ENCODE measurements at regions not wholly inside any gene's neighbourhood (a gene's known extent, or its start where the extent isn't known, plus 50 kb on each side); places are given as distances from the start of the nearest gene placed in this dataset.

- no peaks in the 10 kb centered on the region for H3K4me1 ChIP-seq
- no peak for ATAC-seq
- H3K4me3 ChIP-seq: no peak overlapping the region
- no peaks in the 10 kb centered on the region for H3K27me3 ChIP-seq
- H3K27ac ChIP-seq: no peak overlapping the region
- TF ChIP-seq POLR2A (IDR thresholded peaks at IDR 0.05) (no peak), CTCF (IDR thresholded peaks at IDR 0.05 in 4 of 5, conservative IDR thresholded peaks at IDR 0.05 in 1 of 5) (no peak)
- no peaks in the 10 kb centered on the region for H3K36me3 ChIP-seq
- no peak for DNase-seq
- in situ Hi-C loops (cut with MboI; ENCODE audit: low sequenced_read_pairs in 4 of 4) (no loop called here), intact Hi-C loops (cut with DNase I; ENCODE audit: low total_unique reads) (no loop called here)
- H3K9me3 ChIP-seq: no peaks in the 10 kb centered on the region
Observed at GRCh38 chr17:53668854-53669253, 153.9 kb upstream of the KIF2B start.

- intact Hi-C loops (cut with DNase I; ENCODE audit: low total_unique reads): no loop called here
- TF ChIP-seq POLR2A (IDR thresholded peaks at IDR 0.05) (no peak), CTCF (IDR thresholded peaks at IDR 0.05 in 4 of 5, conservative IDR thresholded peaks at IDR 0.05 in 1 of 5) (no peak)
- Histone ChIP-seq H3K36me3 (no peaks in the 10 kb centered on the region), H3K4me3 (no peak overlapping the region), H3K4me1 (no peaks in the 10 kb centered on the region), H3K27ac (no peak overlapping the region), H3K9me3 (no peaks in the 10 kb centered on the region), H3K27me3 (no peaks in the 10 kb centered on the region)
- DNase-seq (no peak), ATAC-seq (no peak)
- in situ Hi-C loops (cut with MboI; ENCODE audit: low sequenced_read_pairs in 4 of 4): no loop called here
Observed at GRCh38 chr17:53662608-53663007, 160.1 kb upstream of the KIF2B start.

GRCh38 chr17:53659181-53659580 is 163.5 kb upstream of the KIF2B start:
- no peaks in the 10 kb centered on the region for H3K27me3 ChIP-seq
- H3K36me3 ChIP-seq: no peaks in the 10 kb centered on the region
- intact Hi-C loops (cut with DNase I; ENCODE audit: low total_unique reads) (no loop called here), in situ Hi-C loops (cut with MboI; ENCODE audit: low sequenced_read_pairs in 4 of 4) (no loop called here)
- TF ChIP-seq POLR2A (IDR thresholded peaks at IDR 0.05) (no peak), CTCF (IDR thresholded peaks at IDR 0.05 in 4 of 5, conservative IDR thresholded peaks at IDR 0.05 in 1 of 5) (no peak)
- DNase-seq: no peak
- ATAC-seq: no peak
- no peak overlapping the region for H3K4me3 ChIP-seq
- H3K4me1 ChIP-seq: no peaks in the 10 kb centered on the region
- no peaks in the 10 kb centered on the region for H3K9me3 ChIP-seq
- H3K27ac ChIP-seq: no peak overlapping the region

- Histone ChIP-seq H3K9me3 (no peaks in the 10 kb centered on the region), H3K27me3 (no peaks in the 10 kb centered on the region), H3K4me3 (no peak overlapping the region), H3K36me3 (no peaks in the 10 kb centered on the region), H3K27ac (no peak overlapping the region), H3K4me1 (no peaks in the 10 kb centered on the region)
- in situ Hi-C loops (cut with MboI; ENCODE audit: low sequenced_read_pairs in 4 of 4): no loop called here
- intact Hi-C loops (cut with DNase I; ENCODE audit: low total_unique reads): no loop called here
- no peak for DNase-seq
- TF ChIP-seq POLR2A (IDR thresholded peaks at IDR 0.05) (no peak), CTCF (IDR thresholded peaks at IDR 0.05 in 4 of 5, conservative IDR thresholded peaks at IDR 0.05 in 1 of 5) (no peak)
- ATAC-seq: no peak
Observed at GRCh38 chr17:53655591-53655990, 167.1 kb upstream of the KIF2B start.

GRCh38 chr17:53649201-53649600 is 173.5 kb upstream of the KIF2B start:
- no peaks in the 10 kb centered on the region for H3K36me3 ChIP-seq
- no peaks in the 10 kb centered on the region for H3K9me3 ChIP-seq
- no peak overlapping the region for H3K4me3 ChIP-seq
- no peaks in the 10 kb centered on the region for H3K27me3 ChIP-seq
- no peaks in the 10 kb centered on the region for H3K4me1 ChIP-seq
- intact Hi-C loops (cut with DNase I; ENCODE audit: low total_unique reads) (no loop called here), in situ Hi-C loops (cut with MboI; ENCODE audit: low sequenced_read_pairs in 4 of 4) (no loop called here)
- no peak overlapping the region for H3K27ac ChIP-seq
- DNase-seq (no peak), ATAC-seq (no peak)
- TF ChIP-seq POLR2A (IDR thresholded peaks at IDR 0.05) (no peak), CTCF (IDR thresholded peaks at IDR 0.05 in 4 of 5, conservative IDR thresholded peaks at IDR 0.05 in 1 of 5) (no peak)
